ENCODE measurements at regions not wholly inside any gene's neighbourhood (a gene's known extent, or its start where the extent isn't known, plus 50 kb on each side); places are given as distances from the start of the nearest gene placed in this dataset.

GRCh38 chr6:134632024-134632423 is 314.1 kb upstream of the SGK1 start:
- H3K4me3 Mint-ChIP-seq (ENCODE audit: unreplicated experiment), result no peak overlapping the region
- DNase-seq, result no peak
- no peak overlapping the region for H3K27ac Mint-ChIP-seq (ENCODE audit: unreplicated experiment)
- no peak for TF ChIP-seq CTCF (IDR thresholded peaks at IDR 0.05; ENCODE audit: partially characterized antibody, unreplicated experiment)
- no peaks in the 10 kb centered on the region for H3K36me3 Mint-ChIP-seq (ENCODE audit: unreplicated experiment)
- H3K9me3 Mint-ChIP-seq (ENCODE audit: unreplicated experiment), result no peaks in the 10 kb centered on the region
- peaks cover 10% of the 10 kb centered on the region for H3K4me1 Mint-ChIP-seq (ENCODE audit: low read depth, unreplicated experiment)
- peaks cover 1% of the 10 kb centered on the region for H3K27me3 Mint-ChIP-seq (ENCODE audit: unreplicated experiment)

- Mint-ChIP-seq H3K4me1 (ENCODE audit: low read depth, unreplicated experiment) (peaks cover 9% of the 10 kb centered on the region), H3K27me3 (ENCODE audit: unreplicated experiment) (peaks cover 1% of the 10 kb centered on the region), H3K36me3 (ENCODE audit: unreplicated experiment) (no peaks in the 10 kb centered on the region), H3K9me3 (ENCODE audit: unreplicated experiment) (no peaks in the 10 kb centered on the region), H3K27ac (ENCODE audit: unreplicated experiment) (no peak overlapping the region), H3K4me3 (ENCODE audit: unreplicated experiment) (no peak overlapping the region)
- TF ChIP-seq CTCF (IDR thresholded peaks at IDR 0.05; ENCODE audit: partially characterized antibody, unreplicated experiment), result no peak
- no peak for DNase-seq
Measured at GRCh38 chr6:134631398-134631924, 313.5 kb upstream of the SGK1 start.

GRCh38 chr6:134630508-134631121 is 312.7 kb upstream of the SGK1 start:
- Mint-ChIP-seq H3K27ac (ENCODE audit: unreplicated experiment) (no peak overlapping the region), H3K27me3 (ENCODE audit: unreplicated experiment) (peaks cover 1% of the 10 kb centered on the region), H3K4me1 (ENCODE audit: low read depth, unreplicated experiment) (peaks cover 4% of the 10 kb centered on the region), H3K9me3 (ENCODE audit: unreplicated experiment) (no peaks in the 10 kb centered on the region), H3K36me3 (ENCODE audit: unreplicated experiment) (no peaks in the 10 kb centered on the region), H3K4me3 (ENCODE audit: unreplicated experiment) (no peak overlapping the region)
- no peak for TF ChIP-seq CTCF (IDR thresholded peaks at IDR 0.05; ENCODE audit: partially characterized antibody, unreplicated experiment)
- no peak for DNase-seq

- no peaks in the 10 kb centered on the region for H3K4me1 Mint-ChIP-seq (ENCODE audit: low read depth, unreplicated experiment)
- no peak for TF ChIP-seq CTCF (IDR thresholded peaks at IDR 0.05; ENCODE audit: partially characterized antibody, unreplicated experiment)
- H3K27me3 Mint-ChIP-seq (ENCODE audit: unreplicated experiment), result peaks cover 1% of the 10 kb centered on the region
- DNase-seq, result no peak
- no peak overlapping the region for H3K4me3 Mint-ChIP-seq (ENCODE audit: unreplicated experiment)
- H3K9me3 Mint-ChIP-seq (ENCODE audit: unreplicated experiment), result no peaks in the 10 kb centered on the region
- H3K36me3 Mint-ChIP-seq (ENCODE audit: unreplicated experiment), result no peaks in the 10 kb centered on the region
- H3K27ac Mint-ChIP-seq (ENCODE audit: unreplicated experiment), result no peak overlapping the region
Measured at GRCh38 chr6:134628154-134628553, 310.2 kb upstream of the SGK1 start.

GRCh38 chr6:134627707-134628106 is 309.8 kb upstream of the SGK1 start:
- no peak for DNase-seq
- Mint-ChIP-seq H3K4me3 (ENCODE audit: unreplicated experiment) (no peak overlapping the region), H3K4me1 (ENCODE audit: low read depth, unreplicated experiment) (no peaks in the 10 kb centered on the region)

More at GRCh38 chr6:134627707-134628106, 309.8 kb upstream of the SGK1 start:
- Mint-ChIP-seq H3K36me3 (ENCODE audit: unreplicated experiment) (no peaks in the 10 kb centered on the region), H3K27me3 (ENCODE audit: unreplicated experiment) (no peaks in the 10 kb centered on the region), H3K27ac (ENCODE audit: unreplicated experiment) (no peak overlapping the region), H3K9me3 (ENCODE audit: unreplicated experiment) (no peaks in the 10 kb centered on the region)
- no peak for TF ChIP-seq CTCF (IDR thresholded peaks at IDR 0.05; ENCODE audit: partially characterized antibody, unreplicated experiment)

Measured in glutamatergic neuron (in vitro differentiated cells).